Activated naive CD4-positive, alpha-beta T cell treated with anti-CD3 and anti-CD28 coated beads, Interleukin-2, amount 50 U/mL, for 24 hours (primary cell): ENCODE measurements at regions not wholly inside any gene's neighbourhood (a gene's known extent, or its start where the extent isn't known, plus 50 kb on each side); places are given as distances from the start of the nearest gene placed in this dataset.

Experiments
- H3K27ac Mint-ChIP-seq: one replicate; pipeline ENCODE4 v1.8.0; 2021; ENCODE audit warnings: mild to moderate bottlenecking, mixed read lengths
- H3K27me3 Mint-ChIP-seq: one replicate; pipeline ENCODE4 v1.8.0; 2021; ENCODE audit warnings: mixed read lengths
- H3K36me3 Mint-ChIP-seq: one replicate; pipeline ENCODE4 v1.8.0; 2021; ENCODE audit warnings: mixed read lengths
- H3K4me1 Mint-ChIP-seq: one replicate; pipeline ENCODE4 v1.8.0; 2021; ENCODE audit warnings: mixed read lengths
- H3K4me3 Mint-ChIP-seq: one replicate; pipeline ENCODE4 v1.8.0; 2021; ENCODE audit warnings: mild to moderate bottlenecking, mixed read lengths
- H3K9me3 Mint-ChIP-seq: one replicate; pipeline ENCODE4 v1.8.0; 2021; ENCODE audit warnings: mixed read lengths

- no peaks in the 10 kb centered on the region for H3K4me1 Mint-ChIP-seq
These were observed 84.6 kb upstream of the ZNF438 start for GRCh38 chr10:31116226-31116625.

GRCh38 chr10:31118556-31118955 lies 86.9 kb upstream of the ZNF438 start:
- Mint-ChIP-seq H3K9me3 (no peaks in the 10 kb centered on the region), H3K27ac (no peak overlapping the region), H3K36me3 (no peaks in the 10 kb centered on the region), H3K27me3 (no peaks in the 10 kb centered on the region), H3K4me3 (no peak overlapping the region), H3K4me1 (no peaks in the 10 kb centered on the region)

More at GRCh38 chr10:31116226-31116625, 84.6 kb upstream of the ZNF438 start:
- Mint-ChIP-seq H3K4me3 (no peak overlapping the region), H3K9me3 (no peaks in the 10 kb centered on the region), H3K36me3 (no peaks in the 10 kb centered on the region), H3K27ac (no peak overlapping the region), H3K27me3 (no peaks in the 10 kb centered on the region)

- no peaks in the 10 kb centered on the region for H3K27me3 Mint-ChIP-seq
- no peak overlapping the region for H3K27ac Mint-ChIP-seq
- no peak overlapping the region for H3K4me3 Mint-ChIP-seq
- H3K9me3 Mint-ChIP-seq: no peaks in the 10 kb centered on the region
- H3K4me1 Mint-ChIP-seq: no peaks in the 10 kb centered on the region
- no peaks in the 10 kb centered on the region for H3K36me3 Mint-ChIP-seq
These were observed 88.7 kb upstream of the ZNF438 start for GRCh38 chr10:31120392-31120791.

- H3K9me3 Mint-ChIP-seq: no peaks in the 10 kb centered on the region
- H3K4me1 Mint-ChIP-seq: no peaks in the 10 kb centered on the region
- H3K4me3 Mint-ChIP-seq: no peak overlapping the region
- no peaks in the 10 kb centered on the region for H3K27me3 Mint-ChIP-seq
- no peaks in the 10 kb centered on the region for H3K36me3 Mint-ChIP-seq
- H3K27ac Mint-ChIP-seq: no peak overlapping the region
These were observed 89.5 kb upstream of the ZNF438 start for GRCh38 chr10:31120961-31121685.

GRCh38 chr10:31121757-31122577 lies 90.3 kb upstream of the ZNF438 start:
- Mint-ChIP-seq H3K9me3 (no peaks in the 10 kb centered on the region), H3K27me3 (no peaks in the 10 kb centered on the region), H3K4me3 (no peak overlapping the region), H3K27ac (no peak overlapping the region), H3K36me3 (no peaks in the 10 kb centered on the region), H3K4me1 (no peaks in the 10 kb centered on the region)

- Mint-ChIP-seq H3K9me3 (no peaks in the 10 kb centered on the region), H3K27me3 (no peaks in the 10 kb centered on the region), H3K4me1 (no peaks in the 10 kb centered on the region), H3K27ac (no peak overlapping the region), H3K4me3 (no peak overlapping the region), H3K36me3 (no peaks in the 10 kb centered on the region)
These were observed 92.3 kb upstream of the ZNF438 start for GRCh38 chr10:31123946-31124345.

- H3K4me1 Mint-ChIP-seq: no peaks in the 10 kb centered on the region
- H3K27ac Mint-ChIP-seq: no peak overlapping the region
These were observed 93.2 kb upstream of the ZNF438 start for GRCh38 chr10:31124852-31125251.

GRCh38 chr10:31125789-31126188 lies 94.1 kb upstream of the ZNF438 start:
- Mint-ChIP-seq H3K36me3 (no peaks in the 10 kb centered on the region), H3K4me3 (no peak overlapping the region), H3K27ac (no peak overlapping the region), H3K27me3 (no peaks in the 10 kb centered on the region), H3K4me1 (no peaks in the 10 kb centered on the region), H3K9me3 (no peaks in the 10 kb centered on the region)

More at GRCh38 chr10:31124852-31125251, 93.2 kb upstream of the ZNF438 start:
- H3K36me3 Mint-ChIP-seq: no peaks in the 10 kb centered on the region
- H3K27me3 Mint-ChIP-seq: no peaks in the 10 kb centered on the region
- H3K9me3 Mint-ChIP-seq: no peaks in the 10 kb centered on the region
- H3K4me3 Mint-ChIP-seq: no peak overlapping the region

GRCh38 chr10:31126593-31126992 lies 94.9 kb upstream of the ZNF438 start:
- H3K27ac Mint-ChIP-seq: no peak overlapping the region
- H3K4me1 Mint-ChIP-seq: no peaks in the 10 kb centered on the region
- no peak overlapping the region for H3K4me3 Mint-ChIP-seq
- no peaks in the 10 kb centered on the region for H3K9me3 Mint-ChIP-seq
- H3K36me3 Mint-ChIP-seq: no peaks in the 10 kb centered on the region
- H3K27me3 Mint-ChIP-seq: no peaks in the 10 kb centered on the region

GRCh38 chr10:31128536-31128935 lies 96.9 kb upstream of the ZNF438 start:
- H3K36me3 Mint-ChIP-seq: no peaks in the 10 kb centered on the region
- H3K27me3 Mint-ChIP-seq: no peaks in the 10 kb centered on the region
- peaks cover 9% of the 10 kb centered on the region for H3K4me1 Mint-ChIP-seq
- no peaks in the 10 kb centered on the region for H3K9me3 Mint-ChIP-seq
- H3K4me3 Mint-ChIP-seq: no peak overlapping the region
- H3K27ac Mint-ChIP-seq: no peak overlapping the region

GRCh38 chr10:31129271-31129670 lies 97.6 kb upstream of the ZNF438 start:
- H3K9me3 Mint-ChIP-seq: no peaks in the 10 kb centered on the region
- no peak overlapping the region for H3K27ac Mint-ChIP-seq
- H3K36me3 Mint-ChIP-seq: no peaks in the 10 kb centered on the region
- peaks cover 10% of the 10 kb centered on the region for H3K4me1 Mint-ChIP-seq
- no peaks in the 10 kb centered on the region for H3K27me3 Mint-ChIP-seq
- no peak overlapping the region for H3K4me3 Mint-ChIP-seq

- no peaks in the 10 kb centered on the region for H3K9me3 Mint-ChIP-seq
- H3K4me1 Mint-ChIP-seq: peaks cover 16% of the 10 kb centered on the region
- H3K4me3 Mint-ChIP-seq: no peak overlapping the region
- no peak overlapping the region for H3K27ac Mint-ChIP-seq
- no peaks in the 10 kb centered on the region for H3K36me3 Mint-ChIP-seq
- H3K27me3 Mint-ChIP-seq: no peaks in the 10 kb centered on the region
These were observed 98.3 kb upstream of the ZNF438 start for GRCh38 chr10:31129880-31130405.

- no peak overlapping the region for H3K4me3 Mint-ChIP-seq
- H3K27ac Mint-ChIP-seq: no peak overlapping the region
- no peaks in the 10 kb centered on the region for H3K36me3 Mint-ChIP-seq
- peaks cover 21% of the 10 kb centered on the region for H3K4me1 Mint-ChIP-seq
- no peaks in the 10 kb centered on the region for H3K9me3 Mint-ChIP-seq
- H3K27me3 Mint-ChIP-seq: no peaks in the 10 kb centered on the region
These were observed 98.7 kb upstream of the ZNF438 start for GRCh38 chr10:31130406-31130805.

GRCh38 chr10:31131251-31131650 lies 99.6 kb upstream of the ZNF438 start:
- Mint-ChIP-seq H3K36me3 (no peaks in the 10 kb centered on the region), H3K4me3 (no peak overlapping the region), H3K4me1 (peaks cover 29% of the 10 kb centered on the region), H3K9me3 (no peaks in the 10 kb centered on the region), H3K27me3 (no peaks in the 10 kb centered on the region), H3K27ac (no peak overlapping the region)

GRCh38 chr10:31132681-31133244 lies 101.1 kb upstream of the ZNF438 start:
- Mint-ChIP-seq H3K27ac (peak overlapping the region; percentile 41), H3K4me3 (peak overlapping the region; percentile 55)

More at GRCh38 chr10:31132681-31133244, 101.1 kb upstream of the ZNF438 start:
- H3K36me3 Mint-ChIP-seq: no peaks in the 10 kb centered on the region
- no peaks in the 10 kb centered on the region for H3K27me3 Mint-ChIP-seq
- H3K9me3 Mint-ChIP-seq: no peaks in the 10 kb centered on the region
- peaks cover 43% of the 10 kb centered on the region for H3K4me1 Mint-ChIP-seq
